ENCODE measurements at regions not wholly inside any gene's neighbourhood (a gene's known extent, or its start where the extent isn't known, plus 50 kb on each side); places are given as distances from the start of the nearest gene placed in this dataset.

GRCh38 chr11:23540101-23540561 lies 679.9 kb upstream of the CCDC179 start:
- DNase-seq (ENCODE audit: insufficient read length, low spot score): peak; percentile 7
- no peak for TF ChIP-seq POLR2A (IDR thresholded peaks at IDR 0.05; ENCODE audit: low read depth, low read length)
- no peak for TF ChIP-seq TAF1 (IDR thresholded peaks at IDR 0.05; ENCODE audit: low read depth, low read length)
- TF ChIP-seq PAX5 (IDR thresholded peaks at IDR 0.05; ENCODE audit: insufficient read depth, low read length, severe bottlenecking): no peak
- TF ChIP-seq SPI1 (IDR thresholded peaks at IDR 0.05; ENCODE audit: low read depth, low read length): no peak
- TF ChIP-seq POLR2AphosphoS5 (IDR thresholded peaks at IDR 0.05; ENCODE audit: low read depth, low read length): no peak
- no peak for TF ChIP-seq POU2F2 (IDR thresholded peaks at IDR 0.05; ENCODE audit: low read depth, low read length)

GRCh38 chr11:23542189-23542588 lies 681.9 kb upstream of the CCDC179 start:
- DNase-seq (ENCODE audit: insufficient read length, low spot score): no peak
- no peak for TF ChIP-seq POU2F2 (IDR thresholded peaks at IDR 0.05; ENCODE audit: low read depth, low read length)
- FAIRE-seq: no peak

More at GRCh38 chr11:23540101-23540561, 679.9 kb upstream of the CCDC179 start:
- peak; percentile 91 for FAIRE-seq

GRCh38 chr11:23542816-23543215 lies 682.5 kb upstream of the CCDC179 start:
- no peak for DNase-seq (ENCODE audit: insufficient read length, low spot score)
- TF ChIP-seq PAX5 (IDR thresholded peaks at IDR 0.05; ENCODE audit: insufficient read depth, low read length, severe bottlenecking) (no peak), POU2F2 (IDR thresholded peaks at IDR 0.05; ENCODE audit: low read depth, low read length) (no peak), TAF1 (IDR thresholded peaks at IDR 0.05; ENCODE audit: low read depth, low read length) (no peak), SPI1 (IDR thresholded peaks at IDR 0.05; ENCODE audit: low read depth, low read length) (no peak), POLR2A (IDR thresholded peaks at IDR 0.05; ENCODE audit: low read depth, low read length) (no peak), POLR2AphosphoS5 (IDR thresholded peaks at IDR 0.05; ENCODE audit: low read depth, low read length) (no peak)
- no peak for FAIRE-seq

- DNase-seq (ENCODE audit: insufficient read length, low spot score): no peak
- FAIRE-seq: no peak
- TF ChIP-seq POU2F2 (IDR thresholded peaks at IDR 0.05; ENCODE audit: low read depth, low read length) (no peak), POLR2A (IDR thresholded peaks at IDR 0.05; ENCODE audit: low read depth, low read length) (no peak), POLR2AphosphoS5 (IDR thresholded peaks at IDR 0.05; ENCODE audit: low read depth, low read length) (no peak), PAX5 (IDR thresholded peaks at IDR 0.05; ENCODE audit: insufficient read depth, low read length, severe bottlenecking) (no peak), SPI1 (IDR thresholded peaks at IDR 0.05; ENCODE audit: low read depth, low read length) (no peak), TAF1 (IDR thresholded peaks at IDR 0.05; ENCODE audit: low read depth, low read length) (no peak)
Observed at GRCh38 chr11:23543651-23544222, 683.5 kb upstream of the CCDC179 start.

- DNase-seq (ENCODE audit: insufficient read length, low spot score) (no peak), FAIRE-seq (no peak)
- TF ChIP-seq PAX5 (IDR thresholded peaks at IDR 0.05; ENCODE audit: insufficient read depth, low read length, severe bottlenecking) (no peak), TAF1 (IDR thresholded peaks at IDR 0.05; ENCODE audit: low read depth, low read length) (no peak), POLR2A (IDR thresholded peaks at IDR 0.05; ENCODE audit: low read depth, low read length) (no peak), POLR2AphosphoS5 (IDR thresholded peaks at IDR 0.05; ENCODE audit: low read depth, low read length) (no peak), SPI1 (IDR thresholded peaks at IDR 0.05; ENCODE audit: low read depth, low read length) (no peak), POU2F2 (IDR thresholded peaks at IDR 0.05; ENCODE audit: low read depth, low read length) (no peak)
Observed at GRCh38 chr11:23551706-23552105, 691.4 kb upstream of the CCDC179 start.

GRCh38 chr11:23554002-23554401 lies 693.7 kb upstream of the CCDC179 start:
- DNase-seq (ENCODE audit: insufficient read length, low spot score) (no peak), FAIRE-seq (no peak)
- no peak for TF ChIP-seq PAX5 (IDR thresholded peaks at IDR 0.05; ENCODE audit: insufficient read depth, low read length, severe bottlenecking)
- no peak for TF ChIP-seq POLR2AphosphoS5 (IDR thresholded peaks at IDR 0.05; ENCODE audit: low read depth, low read length)
- TF ChIP-seq POU2F2 (IDR thresholded peaks at IDR 0.05; ENCODE audit: low read depth, low read length): no peak
- no peak for TF ChIP-seq POLR2A (IDR thresholded peaks at IDR 0.05; ENCODE audit: low read depth, low read length)
- no peak for TF ChIP-seq TAF1 (IDR thresholded peaks at IDR 0.05; ENCODE audit: low read depth, low read length)
- TF ChIP-seq SPI1 (IDR thresholded peaks at IDR 0.05; ENCODE audit: low read depth, low read length): no peak

GRCh38 chr11:23555085-23555484 lies 694.8 kb upstream of the CCDC179 start:
- FAIRE-seq: no peak
- no peak for DNase-seq (ENCODE audit: insufficient read length, low spot score)
- TF ChIP-seq POLR2A (IDR thresholded peaks at IDR 0.05; ENCODE audit: low read depth, low read length) (no peak), SPI1 (IDR thresholded peaks at IDR 0.05; ENCODE audit: low read depth, low read length) (no peak), TAF1 (IDR thresholded peaks at IDR 0.05; ENCODE audit: low read depth, low read length) (no peak), POU2F2 (IDR thresholded peaks at IDR 0.05; ENCODE audit: low read depth, low read length) (no peak), POLR2AphosphoS5 (IDR thresholded peaks at IDR 0.05; ENCODE audit: low read depth, low read length) (no peak), PAX5 (IDR thresholded peaks at IDR 0.05; ENCODE audit: insufficient read depth, low read length, severe bottlenecking) (no peak)

GRCh38 chr11:23556163-23556750 lies 696.0 kb upstream of the CCDC179 start:
- DNase-seq (ENCODE audit: insufficient read length, low spot score): no peak
- TF ChIP-seq POU2F2 (IDR thresholded peaks at IDR 0.05; ENCODE audit: low read depth, low read length) (no peak), POLR2A (IDR thresholded peaks at IDR 0.05; ENCODE audit: low read depth, low read length) (no peak), PAX5 (IDR thresholded peaks at IDR 0.05; ENCODE audit: insufficient read depth, low read length, severe bottlenecking) (no peak), TAF1 (IDR thresholded peaks at IDR 0.05; ENCODE audit: low read depth, low read length) (no peak), POLR2AphosphoS5 (IDR thresholded peaks at IDR 0.05; ENCODE audit: low read depth, low read length) (no peak), SPI1 (IDR thresholded peaks at IDR 0.05; ENCODE audit: low read depth, low read length) (no peak)
- FAIRE-seq: no peak

GRCh38 chr11:23563591-23563990 lies 703.3 kb upstream of the CCDC179 start:
- no peak for FAIRE-seq
- no peak for TF ChIP-seq SPI1 (IDR thresholded peaks at IDR 0.05; ENCODE audit: low read depth, low read length)

GRCh38 chr11:23564370-23564769 lies 704.1 kb upstream of the CCDC179 start:
- no peak for DNase-seq (ENCODE audit: insufficient read length, low spot score)
- TF ChIP-seq PAX5 (IDR thresholded peaks at IDR 0.05; ENCODE audit: insufficient read depth, low read length, severe bottlenecking) (no peak), POU2F2 (IDR thresholded peaks at IDR 0.05; ENCODE audit: low read depth, low read length) (no peak), POLR2A (IDR thresholded peaks at IDR 0.05; ENCODE audit: low read depth, low read length) (no peak), SPI1 (IDR thresholded peaks at IDR 0.05; ENCODE audit: low read depth, low read length) (no peak), TAF1 (IDR thresholded peaks at IDR 0.05; ENCODE audit: low read depth, low read length) (no peak), POLR2AphosphoS5 (IDR thresholded peaks at IDR 0.05; ENCODE audit: low read depth, low read length) (no peak)
- FAIRE-seq: no peak

More at GRCh38 chr11:23563591-23563990, 703.3 kb upstream of the CCDC179 start:
- DNase-seq (ENCODE audit: insufficient read length, low spot score): no peak
